Ovary (tissue), 3 donors: ENCODE measurements at regions not wholly inside any gene's neighbourhood (a gene's known extent, or its start where the extent isn't known, plus 50 kb on each side); places are given as distances from the start of the nearest gene placed in this dataset.

Source experiments
- CTCF ChIP-seq, 3 donors: fragments of 450-650 bp in 2 of 3; fragments of 200-600 bp in 1 of 3; IDR thresholded peaks; one replicate each; pipeline versions ENCODE4 v1.5.1 to v1.8.0; 2016 to 2022; ENCODE audit warnings: antibody characterized with exemption in 3 of 3, mild to moderate bottlenecking in 1 of 3
- EP300 ChIP-seq: sonication (generic); formaldehyde crosslinking; IDR thresholded peaks from one replicate; pipeline ENCODE4 v1.6.1; 2017; ENCODE audit warnings: antibody characterized with exemption
- POLR2A ChIP-seq: fragments of 450-650 bp; IDR thresholded peaks from one replicate; pipeline ENCODE4 v1.6.1; 2017; ENCODE audit warnings: antibody characterized with exemption, mild to moderate bottlenecking, moderate library complexity
- donor health status: DM: no; HTN: no; CAD: no.

GRCh38 chr9:85248514-85249312, 493.0 kb downstream of the AGTPBP1 start:
- TF ChIP-seq CTCF (IDR thresholded peaks at IDR 0.05) (no peak), POLR2A (no peak), EP300 (no peak)
